HG02943 (cell line): ENCODE measurements at regions not wholly inside any gene's neighbourhood (a gene's known extent, or its start where the extent isn't known, plus 50 kb on each side); places are given as distances from the start of the nearest gene placed in this dataset.
"Not testable (repeated sequence)": the region's sequence is repeated elsewhere in the genome, so short reads cannot be mapped to it uniquely, and the experiment has no call there.

Experiments
- ATAC-seq: cut with Tn5 transposase; IDR thresholded peaks from one replicate; pipeline ENCODE4 v1.9.1; 2021; ENCODE audit warnings: mild to moderate bottlenecking, low read depth, moderate library complexity; ENCODE audit not compliant: unreplicated experiment

- no peak for ATAC-seq
Measured at GRCh38 chr21:35316456-35316855, 267.4 kb upstream of the RUNX1 start.

GRCh38 chr21:35314857-35315582, 265.9 kb upstream of the RUNX1 start:
- ATAC-seq: no peak

- ATAC-seq: no peak
Measured at GRCh38 chr21:35311985-35312384, 262.9 kb upstream of the RUNX1 start.

- ATAC-seq: no peak
Measured at GRCh38 chr21:35309316-35309715, 260.2 kb upstream of the RUNX1 start.

GRCh38 chr21:35303085-35303484, 254.0 kb upstream of the RUNX1 start:
- ATAC-seq: no peak

- no peak for ATAC-seq
Measured at GRCh38 chr21:35298757-35299156, 249.7 kb upstream of the RUNX1 start.

- ATAC-seq: no peak
Measured at GRCh38 chr21:35297665-35298064, 248.6 kb upstream of the RUNX1 start.

- ATAC-seq: no peak
Measured at GRCh38 chr21:35294231-35294898, 245.3 kb upstream of the RUNX1 start.

GRCh38 chr21:35291973-35292627, 243.0 kb upstream of the RUNX1 start:
- ATAC-seq: no peak

- ATAC-seq: no peak
Measured at GRCh38 chr21:35291034-35291433, 241.9 kb upstream of the RUNX1 start.

- ATAC-seq: no peak
Measured at GRCh38 chr21:35288238-35288637, 239.1 kb upstream of the RUNX1 start.

- ATAC-seq: no peak
Measured at GRCh38 chr21:35284199-35284598, 235.1 kb upstream of the RUNX1 start.

GRCh38 chr21:35282944-35283343, 233.8 kb upstream of the RUNX1 start:
- ATAC-seq: no peak

GRCh38 chr21:35281956-35282355, 232.9 kb upstream of the RUNX1 start:
- no peak for ATAC-seq

GRCh38 chr21:35280231-35280630, 231.1 kb upstream of the RUNX1 start:
- ATAC-seq: no peak

GRCh38 chr21:35275776-35276175, 226.7 kb upstream of the RUNX1 start:
- no peak for ATAC-seq

GRCh38 chr21:35274923-35275322, 225.8 kb upstream of the RUNX1 start:
- ATAC-seq: no peak

- no peak for ATAC-seq
Measured at GRCh38 chr21:35274090-35274489, 225.0 kb upstream of the RUNX1 start.

GRCh38 chr21:35273333-35273732, 224.2 kb upstream of the RUNX1 start:
- ATAC-seq: no peak

GRCh38 chr21:35271344-35272118, 222.4 kb upstream of the RUNX1 start:
- ATAC-seq: not testable (repeated sequence)

GRCh38 chr21:35268817-35269216, 219.7 kb upstream of the RUNX1 start:
- no peak for ATAC-seq
